ENCODE measurements at regions not wholly inside any gene's neighbourhood (a gene's known extent, or its start where the extent isn't known, plus 50 kb on each side); places are given as distances from the start of the nearest gene placed in this dataset.
"Not testable (repeated sequence)": the region's sequence is repeated elsewhere in the genome, so short reads cannot be mapped to it uniquely, and the experiment has no call there.

GRCh38 chr17:71447644-71448043, 673.2 kb upstream of the SOX9 start:
- no peak for FAIRE-seq
- Histone ChIP-seq H3K4me3 (replicated peaks in 1 of 3; ENCODE audit: insufficient read depth in 1 of 3, low read depth in 1 of 3, low read length in 3 of 3) (no peak overlapping the region), H3K9me3 (replicated peaks; ENCODE audit: control insufficient read depth, insufficient read depth, low read length) (peaks cover 2% of the 10 kb centered on the region), H4K20me1 (replicated peaks; ENCODE audit: control insufficient read depth, extremely low read depth, insufficient read depth, low read length) (no peaks in the 10 kb centered on the region), H3K4me1 (ENCODE audit: control insufficient read depth, extremely low read depth, insufficient read depth, low read length) (no peaks in the 10 kb centered on the region), H3K9me1 (replicated peaks; ENCODE audit: control insufficient read depth, extremely low read depth, insufficient read depth, low read length) (no peaks in the 10 kb centered on the region), H3K27ac (ENCODE audit: insufficient read depth, low read depth, low read length) (no peak overlapping the region), H3K27me3 (ENCODE audit: control insufficient read depth in 2 of 2, insufficient read depth in 2 of 2, low read length in 2 of 2) (no peaks in the 10 kb centered on the region), H3K36me3 (ENCODE audit: control insufficient read depth in 2 of 2, extremely low read depth in 1 of 2, insufficient read depth in 2 of 2, low read length in 2 of 2) (no peaks in the 10 kb centered on the region), H3K79me2 (ENCODE audit: control insufficient read depth, insufficient read depth, low read length) (no peaks in the 10 kb centered on the region), H3K9ac (replicated peaks; ENCODE audit: extremely low read depth, insufficient read depth, low read length) (no peak overlapping the region), H2AFZ (ENCODE audit: low read depth, low read length) (no peak overlapping the region), H3K4me2 (ENCODE audit: insufficient read depth, low read length) (no peak overlapping the region)
- ChIA-PET CTCF (no interaction called here), POLR2A (no interaction called here)
- intact Hi-C loops (cut with micrococcal nuclease): no loop called here
- DNase-seq (ENCODE audit: low read depth, low spot score): no peak
- no peak for TF ChIP-seq POLR2AphosphoS5 (IDR thresholded peaks at IDR 0.05; ENCODE audit: insufficient read depth, low read depth, low read length)
- no peak for TF ChIP-seq CTCF (IDR thresholded peaks at IDR 0.05; ENCODE audit: extremely low read depth in 1 of 2, insufficient read depth in 1 of 2, low read depth in 1 of 2, low read length in 2 of 2)
- TF ChIP-seq MAX (IDR thresholded peaks at IDR 0.05; ENCODE audit: insufficient read depth, insufficient read length): no peak
- no peak for TF ChIP-seq FOS (IDR thresholded peaks at IDR 0.05; ENCODE audit: borderline replicate concordance, insufficient read depth, low read length)
- TF ChIP-seq EZH2 (IDR thresholded peaks at IDR 0.05; ENCODE audit: borderline replicate concordance, low read depth, low read length, severe bottlenecking): no peak
- no peak for TF ChIP-seq GATA2 (IDR thresholded peaks at IDR 0.05; ENCODE audit: insufficient read depth, insufficient read length, low read depth, low read length)
- no peak for TF ChIP-seq POLR2A (IDR thresholded peaks at IDR 0.05; ENCODE audit: low read depth, low read length)
- TF ChIP-seq MYC (IDR thresholded peaks at IDR 0.05; ENCODE audit: low read depth, low read length): no peak
- TF ChIP-seq JUN (IDR thresholded peaks at IDR 0.05; ENCODE audit: borderline replicate concordance, insufficient read depth, insufficient read length, low read depth): no peak
- BruUV-seq (replicated peaks): no TSS peak
- dilution Hi-C loops (cut with MboI; ENCODE audit: extremely low pct_ligation_motif_present, low sequenced_read_pairs): no loop called here

GRCh38 chr17:71450657-71451056, 670.2 kb upstream of the SOX9 start:
- H3K27me3 ChIP-seq (ENCODE audit: control insufficient read depth in 2 of 2, insufficient read depth in 2 of 2, low read length in 2 of 2); H3K9ac ChIP-seq (replicated peaks; ENCODE audit: extremely low read depth, insufficient read depth, low read length); H3K4me3 ChIP-seq (replicated peaks in 1 of 3; ENCODE audit: insufficient read depth in 1 of 3, low read depth in 1 of 3, low read length in 3 of 3); CTCF ChIA-PET; H3K9me3 ChIP-seq (replicated peaks; ENCODE audit: control insufficient read depth, insufficient read depth, low read length); H3K27ac ChIP-seq (ENCODE audit: insufficient read depth, low read depth, low read length); DNase-seq (ENCODE audit: low read depth, low spot score); H3K4me1 ChIP-seq (ENCODE audit: control insufficient read depth, extremely low read depth, insufficient read depth, low read length); H3K79me2 ChIP-seq (ENCODE audit: control insufficient read depth, insufficient read depth, low read length); H3K9me1 ChIP-seq (replicated peaks; ENCODE audit: control insufficient read depth, extremely low read depth, insufficient read depth, low read length); POLR2A ChIA-PET; dilution Hi-C loops (cut with MboI; ENCODE audit: extremely low pct_ligation_motif_present, low sequenced_read_pairs); BruUV-seq (replicated peaks); H4K20me1 ChIP-seq (replicated peaks; ENCODE audit: control insufficient read depth, extremely low read depth, insufficient read depth, low read length); FAIRE-seq; H3K36me3 ChIP-seq (ENCODE audit: control insufficient read depth in 2 of 2, extremely low read depth in 1 of 2, insufficient read depth in 2 of 2, low read length in 2 of 2); H3K4me2 ChIP-seq (ENCODE audit: insufficient read depth, low read length); H2AFZ ChIP-seq (ENCODE audit: low read depth, low read length): not testable (repeated sequence)
- intact Hi-C loops (cut with micrococcal nuclease): loop anchor here (5.0 kb wide), 1 partner anchor 1033 kb away; no protein-coding TSS in a partner anchor

All from endothelial cell of umbilical vein (primary cell).